ENCODE measurements at regions not wholly inside any gene's neighbourhood (a gene's known extent, or its start where the extent isn't known, plus 50 kb on each side); places are given as distances from the start of the nearest gene placed in this dataset.

- no peak for TF ChIP-seq CTCF (IDR thresholded peaks at IDR 0.05; ENCODE audit: borderline replicate concordance, control extremely low read depth, extremely low read depth, insufficient read depth, missing control alignments)
- no peak for DNase-seq (ENCODE audit: low spot score)
- in situ Hi-C loops (cut with MboI; ENCODE audit: low sequenced_read_pairs, unreplicated experiment): no loop called here
These were observed 98.4 kb upstream of the STARD13 start for GRCh38 chr13:33383724-33384577.

- DNase-seq (ENCODE audit: low spot score): no peak
- in situ Hi-C loops (cut with MboI; ENCODE audit: low sequenced_read_pairs, unreplicated experiment): no loop called here
- no peak for TF ChIP-seq CTCF (IDR thresholded peaks at IDR 0.05; ENCODE audit: borderline replicate concordance, control extremely low read depth, extremely low read depth, insufficient read depth, missing control alignments)
These were observed 102.9 kb upstream of the STARD13 start for GRCh38 chr13:33388286-33388998.

- no peak for DNase-seq (ENCODE audit: low spot score)
- no peak for TF ChIP-seq CTCF (IDR thresholded peaks at IDR 0.05; ENCODE audit: borderline replicate concordance, control extremely low read depth, extremely low read depth, insufficient read depth, missing control alignments)
- in situ Hi-C loops (cut with MboI; ENCODE audit: low sequenced_read_pairs, unreplicated experiment): no loop called here
These were observed 107.3 kb upstream of the STARD13 start for GRCh38 chr13:33392794-33393405.

- TF ChIP-seq CTCF (IDR thresholded peaks at IDR 0.05; ENCODE audit: borderline replicate concordance, control extremely low read depth, extremely low read depth, insufficient read depth, missing control alignments): no peak
- DNase-seq (ENCODE audit: low spot score): no peak
- in situ Hi-C loops (cut with MboI; ENCODE audit: low sequenced_read_pairs, unreplicated experiment): no loop called here
These were observed 108.9 kb upstream of the STARD13 start for GRCh38 chr13:33394294-33394932.

GRCh38 chr13:33401238-33401637, 115.7 kb upstream of the STARD13 start:
- DNase-seq (ENCODE audit: low spot score): no peak
- in situ Hi-C loops (cut with MboI; ENCODE audit: low sequenced_read_pairs, unreplicated experiment): no loop called here
- no peak for TF ChIP-seq CTCF (IDR thresholded peaks at IDR 0.05; ENCODE audit: borderline replicate concordance, control extremely low read depth, extremely low read depth, insufficient read depth, missing control alignments)

GRCh38 chr13:33402975-33403374, 117.4 kb upstream of the STARD13 start:
- no peak for TF ChIP-seq CTCF (IDR thresholded peaks at IDR 0.05; ENCODE audit: borderline replicate concordance, control extremely low read depth, extremely low read depth, insufficient read depth, missing control alignments)
- no peak for DNase-seq (ENCODE audit: low spot score)
- in situ Hi-C loops (cut with MboI; ENCODE audit: low sequenced_read_pairs, unreplicated experiment): no loop called here

Data from GM13976 (cell line).